NCI-H128 (cell line): ENCODE measurements at regions not wholly inside any gene's neighbourhood (a gene's known extent, or its start where the extent isn't known, plus 50 kb on each side); places are given as distances from the start of the nearest gene placed in this dataset.

ENCODE experiments used
- DNase-seq: peaks from one replicate; lab custom pipeline; 2025; ENCODE audit not compliant: unreplicated experiment; lab: John Stamatoyannopoulos, UW

DNA sequence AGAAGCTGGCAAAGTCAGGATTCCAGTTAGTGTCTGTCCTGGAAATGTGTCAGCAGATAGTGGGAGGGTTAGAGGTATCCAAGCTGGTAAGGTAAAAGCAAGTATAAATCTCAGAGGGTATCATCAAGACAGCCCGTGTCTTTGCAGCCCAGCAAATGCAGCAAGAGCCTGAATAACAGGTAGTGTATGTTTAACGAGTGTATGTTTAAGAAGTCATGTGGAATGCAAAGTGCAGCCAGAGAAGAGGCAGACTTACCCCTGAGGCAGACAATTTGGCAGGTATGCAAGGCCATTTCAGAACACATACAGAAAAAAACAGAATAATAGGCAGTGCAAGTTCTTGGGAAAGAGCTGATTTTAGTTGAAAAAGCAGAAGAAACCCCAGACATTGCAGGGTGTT, 411.0 kb upstream of the NEGR1 start:
- no peak for DNase-seq

DNA sequence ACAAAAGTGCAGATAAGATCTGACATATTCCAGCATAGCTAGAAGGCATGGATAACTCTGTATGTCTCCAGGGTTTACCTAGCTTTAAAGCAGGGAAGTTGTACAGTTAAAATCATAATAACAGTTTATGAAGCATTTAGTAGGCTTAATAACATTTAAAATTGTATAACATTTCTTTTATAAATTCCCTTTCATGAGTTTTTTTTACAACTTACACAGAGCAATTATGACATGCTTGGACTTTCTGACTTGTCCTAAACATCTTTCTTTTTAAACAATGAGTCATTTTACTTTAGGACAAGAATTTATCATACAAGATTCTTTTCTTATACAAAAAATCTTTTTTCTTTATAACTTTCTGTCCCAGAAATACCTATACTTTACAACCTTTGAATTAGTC, 408.5 kb upstream of the NEGR1 start:
- DNase-seq = no peak

DNA sequence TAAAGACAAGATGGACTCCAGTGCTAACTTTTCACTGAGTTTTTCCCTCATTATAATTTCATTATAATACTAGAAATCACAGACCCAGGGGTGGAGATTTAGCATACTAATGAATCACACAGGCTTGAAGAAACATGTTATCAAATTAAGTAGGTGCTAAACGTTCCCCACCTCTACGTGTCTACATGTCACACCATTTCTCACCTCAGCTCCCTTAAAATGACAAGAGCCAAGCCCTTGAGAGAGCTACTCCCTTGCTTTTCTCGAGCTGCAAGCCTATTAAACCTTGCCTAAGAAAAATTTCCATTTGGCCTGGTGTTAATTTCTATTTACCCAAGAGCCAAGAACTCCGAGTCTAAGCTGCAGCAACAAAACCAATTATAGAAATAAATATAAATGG, 396.3 kb upstream of the NEGR1 start:
- DNase-seq = no peak

DNA sequence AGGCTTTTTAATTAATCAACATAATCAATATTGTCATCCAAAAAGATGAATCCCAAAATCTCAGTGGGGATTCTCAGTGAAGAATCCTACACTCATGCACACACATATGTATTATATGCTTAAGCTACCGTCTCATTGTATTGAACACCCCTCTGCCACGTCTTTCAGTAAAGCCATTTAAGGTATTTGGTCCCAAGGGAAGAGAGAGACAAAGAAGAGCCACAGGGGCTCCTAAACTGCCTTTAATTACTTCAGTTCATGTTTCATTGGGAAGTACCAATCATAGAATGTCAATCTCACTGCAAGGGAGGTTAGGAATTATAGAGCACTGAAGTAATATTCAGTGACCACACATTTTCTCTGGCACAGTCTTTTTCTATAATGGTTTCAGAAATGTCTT, 388.6 kb upstream of the NEGR1 start:
- no peak for DNase-seq

DNA sequence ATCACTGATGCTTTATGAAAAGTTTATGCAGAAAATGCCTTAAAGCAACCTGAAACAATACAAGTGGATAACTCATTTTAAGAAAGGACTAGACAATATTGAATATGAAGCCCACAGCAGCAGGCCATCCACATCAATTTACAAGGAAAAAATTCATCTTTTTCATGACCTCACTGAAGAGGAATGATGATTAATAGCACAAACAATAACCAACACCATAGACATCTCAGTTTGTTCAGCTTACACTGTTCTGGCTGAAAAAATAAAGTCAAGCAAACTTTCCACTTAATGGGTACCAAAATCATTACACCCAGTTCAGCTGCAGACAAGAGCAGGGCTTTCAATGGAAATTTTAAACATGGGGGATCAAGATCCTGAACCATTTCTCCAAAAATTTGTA, 380.6 kb upstream of the NEGR1 start:
- no peak for DNase-seq

DNA sequence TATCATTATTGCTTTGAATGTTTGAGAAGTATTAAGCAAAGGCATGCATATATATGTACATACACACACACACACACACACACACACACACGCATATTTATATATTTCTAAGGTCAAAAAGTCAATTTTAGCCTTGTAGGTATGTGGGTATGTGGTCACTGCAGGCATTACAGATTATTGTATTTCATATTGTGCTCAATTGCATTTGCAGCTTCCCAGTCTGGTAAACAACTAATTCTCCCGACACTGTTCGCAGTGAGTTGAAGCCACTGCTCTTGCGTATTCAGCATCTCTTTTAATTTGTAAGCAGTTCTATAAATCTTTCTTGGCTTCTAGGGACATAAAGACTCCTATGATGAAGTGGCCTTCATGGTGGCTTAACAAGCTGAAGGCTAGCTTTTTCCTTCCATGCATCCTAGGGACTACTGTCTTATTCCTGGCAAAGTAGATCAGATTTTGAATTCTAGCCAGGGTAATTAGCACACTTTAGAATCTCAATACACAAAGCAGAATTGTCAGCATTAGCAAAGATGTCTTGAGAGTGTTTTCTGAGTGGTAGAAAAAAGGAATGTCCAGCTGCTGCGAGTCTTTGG, 368.6 kb upstream of the NEGR1 start:
- DNase-seq = no peak

DNA sequence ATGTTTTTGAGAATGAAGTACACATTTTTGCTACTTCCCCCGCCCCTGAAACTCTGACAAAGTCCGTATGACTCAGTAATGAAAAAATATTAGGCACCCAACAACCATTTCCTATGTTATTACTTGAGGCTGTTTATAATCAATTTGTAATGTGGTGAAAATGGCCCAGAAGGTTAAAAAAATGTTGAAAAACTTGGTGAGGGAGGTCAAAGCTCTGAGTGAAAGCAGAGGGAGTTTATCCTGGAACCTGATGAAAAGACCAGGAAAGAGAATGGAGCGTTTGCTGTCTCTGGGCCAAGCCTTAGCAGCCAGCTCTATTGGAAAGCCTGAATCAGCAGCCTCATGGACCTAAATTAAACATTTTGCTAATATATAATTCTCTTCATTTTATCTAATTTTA, 367.7 kb upstream of the NEGR1 start:
- DNase-seq = no peak

DNA sequence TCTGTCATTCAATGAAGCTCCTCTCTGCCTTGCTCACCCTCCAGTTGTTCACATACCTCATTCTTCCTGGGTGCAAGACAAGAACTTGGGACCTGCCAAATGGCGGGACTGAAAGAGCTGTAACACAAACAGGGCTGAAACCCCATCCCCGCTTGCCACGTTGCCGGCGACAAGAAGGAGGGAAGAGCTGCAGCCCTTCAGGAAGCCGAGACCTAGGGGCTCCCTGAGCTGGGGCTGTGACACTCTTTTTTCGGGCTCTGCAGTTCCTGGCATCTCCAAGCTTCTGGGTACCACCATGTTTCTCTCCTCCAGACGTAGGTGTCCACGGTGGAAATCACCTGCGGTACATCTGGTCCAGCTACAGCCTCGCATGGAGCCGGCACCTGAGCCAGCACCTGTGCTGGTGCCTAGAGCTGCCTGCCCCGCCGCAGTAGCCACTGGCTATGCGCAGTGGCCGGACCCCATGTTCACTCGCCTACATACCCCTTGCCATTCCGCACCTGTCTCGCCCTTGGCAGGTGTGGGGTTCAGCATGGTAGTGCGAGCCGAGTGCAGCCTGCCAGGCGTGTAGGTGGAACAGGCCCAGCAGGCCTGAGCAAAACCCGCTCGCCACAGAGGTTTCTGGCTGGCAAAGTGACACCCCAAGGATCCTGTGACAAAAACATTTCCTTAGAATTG, 367.0 kb upstream of the NEGR1 start:
- no peak for DNase-seq

DNA sequence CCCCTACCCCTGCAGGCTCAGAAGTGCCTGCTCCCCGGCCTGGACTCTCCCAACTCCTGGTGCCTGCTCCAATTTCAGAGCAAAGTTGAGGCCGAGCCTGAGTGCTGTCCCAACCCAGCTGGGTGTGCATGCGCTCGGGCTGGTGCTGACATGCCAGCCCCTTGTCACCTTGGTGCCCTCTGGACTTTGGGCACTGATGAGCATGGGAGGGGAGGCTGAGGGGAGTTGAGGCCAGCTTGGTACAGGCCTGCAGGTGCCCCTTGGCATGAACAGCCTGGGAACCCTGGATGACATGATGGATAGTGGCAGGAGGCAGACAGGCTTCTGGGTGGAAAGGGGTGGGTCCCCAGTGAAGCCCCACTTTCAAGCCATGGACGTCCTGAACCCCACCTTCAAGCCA, 366.1 kb upstream of the NEGR1 start:
- DNase-seq = no peak

DNA sequence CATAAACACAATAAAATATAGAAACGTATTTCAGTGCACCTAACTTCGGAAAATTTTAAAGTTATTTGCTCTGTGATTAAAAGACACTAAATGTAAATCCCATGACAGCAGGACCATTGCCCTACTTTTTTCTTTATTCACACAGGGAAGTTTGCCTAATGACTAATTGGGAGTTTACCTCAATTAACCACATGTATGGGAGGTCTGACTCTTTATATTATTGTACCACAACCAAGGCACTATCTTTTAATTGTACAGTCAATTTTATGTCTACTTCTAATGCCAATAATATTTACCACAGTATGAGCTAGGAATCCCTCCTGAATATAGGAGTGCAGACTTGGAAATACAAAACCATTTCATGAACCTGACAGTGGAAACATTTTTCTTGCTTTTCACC, 360.8 kb upstream of the NEGR1 start:
- DNase-seq = no peak

DNA sequence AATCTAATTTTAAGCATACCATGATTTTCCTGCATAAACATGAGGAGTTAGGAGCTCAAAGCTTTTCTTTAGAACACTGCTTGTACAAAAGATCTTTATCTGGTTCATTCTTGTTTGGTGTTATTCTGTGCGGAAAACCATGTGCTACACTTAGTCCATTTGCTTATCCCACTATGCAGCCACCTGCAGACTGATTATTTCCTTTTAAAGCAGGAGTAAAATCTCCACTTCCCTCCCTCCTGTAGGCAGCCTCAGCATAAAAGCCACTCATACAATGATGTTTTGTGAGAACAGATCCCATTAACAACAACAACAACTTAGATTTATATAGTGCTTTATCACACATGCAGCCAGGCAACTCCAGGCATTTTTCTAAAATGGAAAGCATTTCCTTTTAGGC, 355.3 kb upstream of the NEGR1 start:
- DNase-seq = no peak

DNA sequence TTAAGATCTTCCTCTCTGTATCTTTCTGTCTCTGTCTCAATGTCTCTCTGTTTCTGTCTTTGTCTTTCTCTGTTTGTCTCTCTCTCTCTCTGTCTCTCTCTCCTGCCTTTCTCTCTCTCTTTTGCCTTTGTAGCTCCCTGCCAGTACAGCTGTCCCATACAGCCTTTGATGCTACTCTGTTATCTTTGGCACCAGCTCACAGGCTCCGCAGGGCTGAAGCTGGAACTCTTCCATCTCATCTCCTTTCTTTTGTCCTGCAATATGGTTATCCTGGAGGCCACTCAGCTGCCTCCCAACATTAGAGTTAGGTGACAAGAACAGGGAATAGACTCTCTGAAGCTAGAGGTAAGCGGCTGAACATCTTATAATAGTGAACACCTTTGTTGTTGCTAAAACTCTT, 354.3 kb upstream of the NEGR1 start:
- no peak for DNase-seq

DNA sequence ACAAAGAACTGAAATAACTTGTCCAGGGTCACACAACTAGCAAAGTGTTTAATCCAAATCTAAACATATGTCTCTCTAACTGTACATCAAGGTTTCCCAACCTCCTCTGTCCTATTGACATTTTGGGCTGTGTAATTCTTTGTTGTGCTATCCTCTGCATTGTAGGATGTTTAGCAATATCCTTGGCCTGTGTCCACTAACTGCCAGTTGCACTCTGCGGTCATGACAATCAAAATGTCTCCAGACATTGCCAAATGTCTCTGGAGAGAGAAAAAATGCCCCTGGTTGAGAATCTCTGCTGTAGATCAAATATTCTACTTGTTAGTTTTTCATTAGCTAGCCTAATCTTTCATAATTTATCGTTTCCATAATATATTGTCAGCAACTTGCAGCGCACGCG, 353.4 kb upstream of the NEGR1 start:
- DNase-seq = no peak

DNA sequence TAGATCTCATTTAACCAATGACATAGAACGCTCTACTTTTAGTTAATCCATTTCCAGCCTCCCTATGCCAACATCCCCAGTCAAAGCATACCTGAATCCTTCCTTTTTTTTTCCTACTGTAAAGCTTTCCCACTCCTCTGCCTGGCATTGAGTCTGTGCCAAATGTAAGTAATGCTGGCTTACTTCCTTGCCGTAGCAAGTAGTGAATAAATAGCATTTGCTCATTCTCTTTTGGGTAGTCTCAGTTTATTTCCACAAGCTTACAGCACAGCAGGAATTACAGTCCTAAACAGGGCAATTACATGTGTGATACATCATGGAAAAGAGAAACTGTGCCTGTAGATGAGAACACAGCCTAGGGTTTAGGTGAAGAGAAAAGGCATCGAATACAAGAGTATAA, 352.6 kb upstream of the NEGR1 start:
- no peak for DNase-seq

DNA sequence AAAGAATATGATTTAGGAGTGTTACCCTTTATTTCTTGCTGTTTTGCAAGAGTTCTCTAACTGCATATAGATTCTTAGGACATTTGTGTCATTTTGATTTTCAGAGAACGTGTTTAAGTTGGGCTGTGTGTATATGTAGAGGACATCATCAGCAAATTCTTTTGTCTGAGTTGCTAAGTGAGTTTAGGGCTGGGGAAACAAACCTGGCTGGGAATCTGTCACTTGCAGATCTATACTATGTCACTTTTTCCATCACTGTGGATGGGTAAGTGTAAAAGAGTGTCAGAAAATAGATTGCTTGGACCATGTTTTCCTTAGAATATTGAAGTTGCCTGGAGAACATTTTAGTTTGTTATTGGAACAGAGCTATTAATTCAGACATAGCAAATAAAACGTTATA, 349.1 kb upstream of the NEGR1 start:
- no peak for DNase-seq

DNA sequence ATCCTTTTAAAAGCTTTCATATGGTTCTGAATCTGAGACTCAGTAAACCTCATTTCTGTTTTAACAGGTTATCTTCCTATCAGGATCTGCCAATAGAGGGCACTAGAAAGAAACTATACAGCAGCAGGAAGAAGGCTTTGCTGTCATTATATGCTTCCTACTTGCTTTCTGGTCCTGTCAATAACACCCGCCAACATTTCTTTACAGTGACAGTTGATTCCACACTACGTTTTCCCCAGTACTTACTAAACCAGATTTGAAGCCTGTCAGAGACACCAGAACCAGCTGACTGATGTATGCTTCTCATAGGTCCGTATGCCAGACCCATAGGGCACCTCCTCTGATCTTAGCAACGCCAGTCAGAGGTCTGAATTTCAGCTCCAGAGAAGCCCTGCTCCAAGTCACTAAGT, 341.0 kb upstream of the NEGR1 start:
- DNase-seq = no peak

DNA sequence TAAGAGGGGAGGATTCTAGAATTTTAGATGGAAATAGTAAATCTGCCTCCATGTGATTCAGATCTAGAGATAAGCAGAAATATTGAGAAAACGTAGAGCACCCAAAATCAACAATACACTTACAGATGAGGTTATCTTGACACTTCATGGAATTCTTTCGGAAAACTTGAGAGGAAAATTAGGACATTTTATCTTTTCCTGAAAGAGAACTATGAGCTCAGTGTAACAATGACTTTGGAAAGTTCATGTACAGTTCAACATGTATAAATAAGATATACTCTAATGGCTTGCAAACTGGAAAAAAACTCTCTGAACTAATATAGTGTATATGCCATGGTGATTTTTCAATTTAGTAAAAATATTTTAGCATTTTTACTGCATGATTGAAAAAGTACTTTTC, 338.1 kb upstream of the NEGR1 start:
- DNase-seq = no peak

DNA sequence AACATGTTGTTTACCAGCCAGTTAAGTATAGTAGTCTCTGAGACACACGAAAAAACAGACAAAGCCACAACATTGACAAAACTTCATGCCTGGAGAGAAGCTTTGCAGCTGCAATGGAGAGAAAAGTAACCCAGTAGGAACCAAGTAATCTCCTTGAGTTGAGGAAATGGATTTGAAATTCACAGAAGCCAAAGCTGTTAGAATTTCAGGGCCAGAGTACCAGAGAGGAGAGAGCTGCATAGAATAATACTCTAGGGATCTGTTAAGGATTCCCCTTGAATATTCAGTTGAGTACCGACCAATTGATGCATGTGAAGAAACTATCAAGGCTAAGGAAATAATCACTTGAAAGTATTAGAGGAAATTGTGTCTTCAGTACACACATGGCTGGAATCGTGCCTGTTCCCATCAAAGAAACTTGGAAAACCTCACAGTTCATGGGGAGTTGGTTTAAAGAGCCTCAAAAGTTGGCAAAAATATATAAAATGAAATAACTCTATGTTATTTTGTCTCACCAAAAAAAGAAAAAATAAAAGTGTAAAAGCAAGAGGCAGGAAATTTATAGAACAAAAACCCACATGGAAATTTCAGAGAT, 324.0 kb upstream of the NEGR1 start:
- no peak for DNase-seq

DNA sequence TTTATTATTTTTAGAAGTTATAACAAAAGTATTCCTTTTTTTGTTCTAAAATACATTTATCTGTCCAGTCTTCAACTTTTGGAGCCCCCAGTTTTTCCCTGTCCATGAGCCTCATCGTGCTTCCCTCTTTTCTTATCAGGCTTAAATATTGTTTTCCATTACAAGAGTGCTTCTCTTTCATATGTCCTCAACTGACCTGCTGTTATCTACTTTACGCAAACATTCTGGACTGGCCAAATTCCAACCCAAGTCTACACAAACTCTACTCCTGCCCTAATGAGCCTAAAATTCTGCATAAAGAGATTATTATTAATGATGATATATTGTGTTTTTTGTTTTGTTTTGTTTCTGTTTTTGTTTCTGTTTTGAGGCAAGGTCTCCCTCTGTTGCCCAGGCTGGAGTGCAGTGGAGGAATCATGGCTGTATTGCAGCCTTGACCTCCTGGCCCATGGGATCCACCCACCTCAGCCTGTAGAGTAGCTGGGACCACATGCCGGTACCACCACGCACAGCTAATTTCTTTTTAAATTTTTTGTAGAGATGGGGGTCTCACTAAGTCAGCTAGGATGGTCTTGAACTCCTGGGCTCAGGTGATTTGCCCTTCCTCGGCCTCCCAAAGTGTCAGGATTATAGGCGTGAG, 318.8 kb upstream of the NEGR1 start:
- no peak for DNase-seq

DNA sequence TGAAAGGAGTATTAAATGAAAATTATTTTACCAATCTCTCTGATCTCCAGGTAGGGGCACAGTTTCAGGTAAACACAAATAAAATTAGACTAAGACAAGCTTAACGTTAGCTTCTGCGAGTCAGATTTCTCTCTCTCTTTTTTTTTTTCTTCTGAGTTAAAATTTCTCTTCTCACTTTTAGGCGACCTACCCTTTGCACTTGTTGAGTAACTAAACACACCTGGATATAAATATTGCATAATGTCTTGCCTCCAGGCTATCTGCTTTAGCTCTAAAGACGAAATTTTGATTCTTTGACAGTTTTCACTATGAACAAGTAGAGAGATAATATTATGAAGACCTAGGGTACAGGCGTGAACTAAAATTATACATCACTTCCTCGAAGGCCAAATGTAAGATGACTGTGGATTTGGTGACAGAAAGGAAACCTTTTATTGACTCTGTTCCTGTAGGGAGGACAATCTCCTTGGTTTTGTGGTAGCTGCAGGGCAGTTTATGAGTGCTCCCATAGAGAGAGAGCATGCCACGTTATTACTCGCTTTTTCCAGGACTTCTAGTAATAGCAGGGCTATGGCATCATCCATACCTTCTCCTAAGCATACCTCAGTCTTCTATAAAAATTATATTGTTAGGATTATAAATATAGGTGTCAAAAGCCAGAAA, 303.8 kb upstream of the NEGR1 start:
- DNase-seq = no peak

DNA sequence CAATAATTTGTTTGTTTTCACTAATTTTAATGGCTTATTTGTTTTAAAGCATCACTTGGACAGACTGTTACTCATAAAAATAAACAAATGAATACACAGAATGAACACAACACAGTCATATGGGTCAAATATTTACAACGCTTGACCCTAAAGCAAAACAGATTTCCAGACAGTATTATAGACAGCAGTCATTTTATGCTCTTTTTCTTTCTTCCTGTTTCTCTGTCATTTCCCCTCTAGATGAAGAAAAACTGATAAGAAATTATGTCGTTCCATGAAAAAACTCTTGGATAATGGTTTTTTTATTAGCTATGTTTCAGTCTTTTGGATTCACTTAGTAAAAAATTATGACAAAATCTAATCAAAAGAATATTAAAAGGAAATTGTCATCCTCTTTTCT, 297.3 kb upstream of the NEGR1 start:
- DNase-seq = no peak

DNA sequence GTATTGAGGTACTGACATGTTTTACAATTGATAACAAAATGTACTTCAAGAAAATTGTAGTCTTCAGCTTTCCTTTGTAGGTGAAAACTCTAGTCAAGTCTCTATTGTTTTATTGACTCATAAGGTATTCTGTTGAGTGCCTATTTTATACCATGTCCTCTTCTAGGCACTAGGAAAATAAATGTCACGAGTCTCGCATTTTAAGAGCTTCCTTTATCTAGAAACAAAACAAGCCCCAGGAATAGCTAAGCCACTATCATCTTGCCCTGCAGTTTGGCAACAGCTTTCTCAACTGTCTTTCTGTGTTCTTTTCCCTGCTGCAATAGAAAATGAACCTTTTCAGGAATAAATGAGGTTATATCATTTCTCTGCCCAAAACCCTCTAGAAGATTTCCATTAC, 288.5 kb upstream of the NEGR1 start:
- DNase-seq = no peak
